Thyroid gland (tissue), 4 donors: ENCODE measurements at regions not wholly inside any gene's neighbourhood (a gene's known extent, or its start where the extent isn't known, plus 50 kb on each side); places are given as distances from the start of the nearest gene placed in this dataset.

ENCODE experiments used
- DNase-seq, 2 donors: peaks; one replicate each; pipeline ENCODE4 v3.0.0-alpha.2; 2019
- H3K27ac ChIP-seq, 3 donors: fragments of 200-600 bp; sonication (generic); 1 replicate in 2 of 3; 2 replicates in 1 of 3; pipeline ENCODE4 v1.5.1; 2016 to 2019; ENCODE audit warnings: mild to moderate bottlenecking in 1 of 3, moderate library complexity in 1 of 3
- H3K27me3 ChIP-seq: fragments of 200-600 bp; sonication (generic); one replicate; pipeline ENCODE4 v1.5.1; 2019
- H3K36me3 ChIP-seq, 2 donors: fragments of 200-600 bp; sonication (generic); one replicate each; pipeline ENCODE4 v1.5.1; 2016 to 2019
- H3K4me1 ChIP-seq, 2 donors: fragments of 200-600 bp; sonication (generic); one replicate each; pipeline ENCODE4 v1.5.1; 2017 to 2019
- H3K4me3 ChIP-seq, 3 donors: fragments of 200-600 bp; sonication (generic); replicated peaks in 1 of 3; 1 replicate in 2 of 3; 2 replicates in 1 of 3; pipeline ENCODE4 v1.5.1; 2016; ENCODE audit warnings: mild to moderate bottlenecking in 1 of 3
- H3K9me3 ChIP-seq: fragments of 200-600 bp; sonication (generic); one replicate; pipeline ENCODE4 v1.5.1; 2017
- CTCF ChIP-seq, 6 experiments: fragments of 200-600 bp in 3 of 6; fragments of 450-650 bp in 3 of 6; sonication (generic) in 3 of 6; IDR thresholded peaks; one replicate each; pipeline ENCODE4 v1.5.1; 2016 to 2019; ENCODE audit warnings: antibody characterized with exemption in 6 of 6, mild to moderate bottlenecking in 2 of 6, inconsistent platforms in 1 of 6, moderate library complexity in 1 of 6
- POLR2A ChIP-seq, 2 donors: fragments of 450-650 bp; IDR thresholded peaks; one replicate each; pipeline ENCODE4 v1.6.1; 2017; ENCODE audit warnings: antibody characterized with exemption in 2 of 2, mild to moderate bottlenecking in 2 of 2, moderate library complexity in 1 of 2
- WGBS, 2 donors: methylation state at CpG; one replicate each; pipeline ENCODE4 v1.1.5; 2017; 5-methylcytosine and 5-hydroxymethylcytosine counted together
- intact Hi-C: fragments of 100-400 bp; cut with DNase I; formaldehyde crosslinking; loops from one replicate; pipeline ENCODE4 v1.15.1; 2023

DNA sequence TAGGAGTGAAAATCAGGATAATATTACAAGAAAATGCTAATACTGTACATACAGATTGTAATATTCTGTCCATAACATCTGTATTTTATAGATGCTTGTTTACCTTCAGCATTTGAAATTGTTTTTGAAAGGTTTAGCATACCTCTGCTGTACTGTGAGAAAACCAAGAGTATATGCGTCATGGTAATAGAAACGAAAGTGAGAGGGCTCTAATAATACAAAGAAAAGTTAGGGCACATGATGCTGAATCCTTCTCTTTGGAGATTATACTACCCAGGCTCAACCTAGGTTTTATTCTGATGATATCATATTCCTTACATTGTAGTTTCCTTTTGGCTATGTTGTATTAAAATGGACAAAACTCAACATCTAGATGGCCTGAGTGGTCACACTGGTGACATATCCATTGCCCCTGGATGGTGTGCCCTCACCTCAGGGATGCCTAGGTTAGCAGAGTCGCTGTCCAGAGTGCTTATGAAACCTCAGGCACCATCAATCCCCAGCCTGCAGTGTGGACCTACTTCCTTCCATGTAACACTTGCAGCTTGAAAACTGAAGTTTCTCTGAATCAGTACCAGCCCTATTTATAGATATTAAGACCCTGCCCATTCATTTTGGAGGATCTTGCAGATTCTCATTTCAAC, 253.7 kb downstream of the KCTD12 start:
- no peak for TF ChIP-seq CTCF (IDR thresholded peaks at IDR 0.05)
- Histone ChIP-seq H3K27ac (no peak overlapping the region), H3K4me3 (no peak overlapping the region), H3K9me3 (no peaks in the 10 kb centered on the region), H3K36me3 (no peaks in the 10 kb centered on the region), H3K4me1 (no peaks in the 10 kb centered on the region), H3K27me3 (no peaks in the 10 kb centered on the region)
- intact Hi-C loops, result no loop called here
- 61 to 66% methylated on average over 3 of the region's 3 CpGs for WGBS, 2 donors
- no peak for DNase-seq

- DNase-seq, result no peak
- Histone ChIP-seq H3K27me3 (no peaks in the 10 kb centered on the region), H3K27ac (no peak overlapping the region), H3K36me3 (no peaks in the 10 kb centered on the region), H3K9me3 (no peaks in the 10 kb centered on the region), H3K4me1 (no peaks in the 10 kb centered on the region), H3K4me3 (no peak overlapping the region)
- WGBS, 2 donors, result 76 to 88% methylated on average over 5 of the region's 5 CpGs
- intact Hi-C loops, result no loop called here
- TF ChIP-seq CTCF (IDR thresholded peaks at IDR 0.05) (no peak), POLR2A (IDR thresholded peaks at IDR 0.05) (no peak)
Observed at GRCh38 chr13:76630629-76631230, 255.5 kb downstream of the KCTD12 start.

GRCh38 chr13:76622315-76623040, 263.7 kb downstream of the KCTD12 start:
- Histone ChIP-seq H3K4me3 (no peak overlapping the region), H3K9me3 (no peaks in the 10 kb centered on the region), H3K4me1 (no peaks in the 10 kb centered on the region), H3K36me3 (no peaks in the 10 kb centered on the region), H3K27me3 (no peaks in the 10 kb centered on the region), H3K27ac (no peak overlapping the region)
- 71 to 81% methylated on average over 1 of the region's 1 CpG for WGBS, 2 donors
- intact Hi-C loops, result no loop called here
- no peak for DNase-seq
- TF ChIP-seq POLR2A (IDR thresholded peaks at IDR 0.05), result no peak
- no peak for TF ChIP-seq CTCF (IDR thresholded peaks at IDR 0.05)

- H3K4me3 ChIP-seq, result no peak overlapping the region
- intact Hi-C loops, result no loop called here
- no peak overlapping the region for H3K27ac ChIP-seq
- no peaks in the 10 kb centered on the region for H3K36me3 ChIP-seq
- H3K4me1 ChIP-seq, result no peaks in the 10 kb centered on the region
- TF ChIP-seq POLR2A (IDR thresholded peaks at IDR 0.05) (no peak), CTCF (IDR thresholded peaks at IDR 0.05) (no peak)
- no peak for DNase-seq
- H3K9me3 ChIP-seq, result no peaks in the 10 kb centered on the region
- no peaks in the 10 kb centered on the region for H3K27me3 ChIP-seq
Observed at GRCh38 chr13:76621705-76622104, 264.5 kb downstream of the KCTD12 start.

- WGBS, 2 donors, result 88 to 93% methylated on average over 5 of the region's 5 CpGs
- DNase-seq, result no peak
- Histone ChIP-seq H3K4me3 (no peak overlapping the region), H3K27me3 (no peaks in the 10 kb centered on the region), H3K4me1 (no peaks in the 10 kb centered on the region), H3K9me3 (no peaks in the 10 kb centered on the region), H3K36me3 (no peaks in the 10 kb centered on the region), H3K27ac (no peak overlapping the region)
- intact Hi-C loops, result no loop called here
- TF ChIP-seq CTCF (IDR thresholded peaks at IDR 0.05) (no peak), POLR2A (IDR thresholded peaks at IDR 0.05) (no peak)
Observed at GRCh38 chr13:76620036-76620435, 266.2 kb downstream of the KCTD12 start.
